Naive thymus-derived CD4-positive, alpha-beta T cell (primary cell): ENCODE measurements at regions not wholly inside any gene's neighbourhood (a gene's known extent, or its start where the extent isn't known, plus 50 kb on each side); places are given as distances from the start of the nearest gene placed in this dataset.

Experiments
- ATAC-seq: fragments of 150-1000 bp; cut with Tn5 transposase; 2 replicates; pipeline ENCODE4 v1.10.0; 2021; ENCODE audit warnings: mild to moderate bottlenecking, moderate library complexity
- CTCF ChIA-PET: fragments of 350-600 bp; sonication (Branson Sonifier 250); formaldehyde crosslinking; loops from one replicate; lab custom pipeline; 2021; ENCODE audit warnings: antibody characterized with exemption; lab: Charles Lee
- POLR2A ChIA-PET: fragments of 350-600 bp; sonication (Branson Sonifier 250); formaldehyde crosslinking; loops from one replicate; lab custom pipeline; 2021; ENCODE audit warnings: antibody characterized with exemption, inconsistent platforms; lab: Charles Lee
- DNase-seq, 9 donors: peaks; one replicate each; pipeline versions ENCODE4 v3.0.0 to v3.0.0-alpha.2; 2020 to 2022; ENCODE audit warnings: mixed read lengths in 1 of 9
- H3K27ac ChIP-seq: one replicate; pipeline ENCODE4 v1.7.0; 2013; ENCODE audit warnings: mild to moderate bottlenecking, low read depth, low read length, moderate library complexity
- H3K27me3 ChIP-seq, 2 donors: one replicate each; pipeline ENCODE4 v1.7.0; 2013; ENCODE audit warnings: low read length in 2 of 2, mild to moderate bottlenecking in 2 of 2, moderate library complexity in 2 of 2; ENCODE audit not compliant: control insufficient read depth in 2 of 2, insufficient read depth in 2 of 2
- H3K36me3 ChIP-seq, 3 experiments: 1 replicate in 2 of 3; 2 replicates in 1 of 3; pipeline ENCODE4 v1.7.0; 2013; ENCODE audit warnings: low read length in 3 of 3, mild to moderate bottlenecking in 3 of 3, moderate library complexity in 1 of 3; ENCODE audit not compliant: insufficient read depth in 3 of 3, control insufficient read depth in 2 of 3
- H3K4me1 ChIP-seq, 2 donors: one replicate each; pipeline ENCODE4 v1.7.0; 2013; ENCODE audit warnings: low read length in 2 of 2, mild to moderate bottlenecking in 2 of 2, moderate library complexity in 1 of 2; ENCODE audit not compliant: control insufficient read depth in 2 of 2, insufficient read depth in 2 of 2
- H3K4me3 ChIP-seq: 2 replicates; pipeline ENCODE4 v1.7.0; 2013; ENCODE audit warnings: mild to moderate bottlenecking, low read length
- H3K9me3 ChIP-seq, 3 experiments: 1 replicate in 2 of 3; 2 replicates in 1 of 3; pipeline ENCODE4 v1.7.0; 2013; ENCODE audit warnings: low read length in 3 of 3; ENCODE audit not compliant: control insufficient read depth in 2 of 3
- H3K27ac Mint-ChIP-seq, 9 donors: one replicate each; pipeline ENCODE4 v1.8.0; 2020 to 2022; ENCODE audit warnings: mixed read lengths in 9 of 9, mild to moderate bottlenecking in 8 of 9, moderate library complexity in 5 of 9, inconsistent platforms in 2 of 9
- H3K27me3 Mint-ChIP-seq, 5 donors: one replicate each; pipeline ENCODE4 v1.8.0; 2021 to 2022; ENCODE audit warnings: mixed read lengths in 5 of 5, mild to moderate bottlenecking in 1 of 5
- H3K36me3 Mint-ChIP-seq, 5 donors: one replicate each; pipeline ENCODE4 v1.8.0; 2020 to 2022; ENCODE audit warnings: mixed read lengths in 5 of 5, mild to moderate bottlenecking in 3 of 5, inconsistent platforms in 1 of 5
- H3K4me1 Mint-ChIP-seq, 7 donors: one replicate each; pipeline ENCODE4 v1.8.0; 2020 to 2022; ENCODE audit warnings: mixed read lengths in 7 of 7, mild to moderate bottlenecking in 3 of 7, inconsistent platforms in 1 of 7
- H3K4me3 Mint-ChIP-seq, 10 donors: one replicate each; pipeline ENCODE4 v1.8.0; 2020 to 2022; ENCODE audit warnings: mild to moderate bottlenecking in 10 of 10, mixed read lengths in 10 of 10, moderate library complexity in 6 of 10, inconsistent platforms in 2 of 10
- H3K9me3 Mint-ChIP-seq, 11 donors: one replicate each; pipeline ENCODE4 v1.8.0; 2020 to 2022; ENCODE audit warnings: mixed read lengths in 11 of 11, mild to moderate bottlenecking in 4 of 11, inconsistent platforms in 1 of 11, moderate library complexity in 1 of 11
- intact Hi-C, 2 donors: fragments of 100-400 bp; cut with micrococcal nuclease; formaldehyde crosslinking; loops; one replicate each; pipeline ENCODE4 v1.15.1; 2023

DNA sequence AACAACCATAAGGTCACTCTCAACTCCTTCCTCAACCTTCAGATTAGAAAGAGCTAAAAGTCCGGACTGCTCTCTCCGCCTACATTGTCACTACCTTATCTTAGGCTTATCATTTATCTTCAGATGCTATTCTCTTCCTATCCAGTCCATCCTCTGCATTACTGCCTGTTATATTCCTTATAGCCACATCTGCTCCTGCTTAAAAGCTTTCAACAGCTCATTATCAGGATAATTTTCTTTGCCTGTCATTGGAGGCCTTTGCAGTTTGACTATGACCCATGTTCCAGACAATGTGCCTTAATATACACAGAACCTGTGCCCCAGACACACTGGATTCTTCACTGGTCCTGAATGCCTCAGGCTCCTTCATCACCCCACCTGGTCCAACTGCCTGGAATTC lies 184.1 kb upstream of the SETMAR start:
- H3K4me1 Mint-ChIP-seq, result peaks cover 0 to 8% (median 0%) of the 10 kb centered on the region in 7 donors
- ATAC-seq, result no peak
- H3K4me1 ChIP-seq, result no peaks in the 10 kb centered on the region
- H3K9me3 ChIP-seq, result no peaks in the 10 kb centered on the region
- H3K27ac ChIP-seq, result no peak overlapping the region
- ChIA-PET CTCF (no interaction called here), POLR2A (no interaction called here)
- H3K27me3 Mint-ChIP-seq, result no peaks in the 10 kb centered on the region
- intact Hi-C loops, result no loop called here
- no peak overlapping the region for H3K4me3 Mint-ChIP-seq
- no peak for DNase-seq
- no peaks in the 10 kb centered on the region for H3K27me3 ChIP-seq
- H3K27ac Mint-ChIP-seq, result no peak overlapping the region
- no peak overlapping the region for H3K4me3 ChIP-seq
- H3K9me3 Mint-ChIP-seq, result no peaks in the 10 kb centered on the region
- no peaks in the 10 kb centered on the region for H3K36me3 ChIP-seq
- H3K36me3 Mint-ChIP-seq, result no peaks in the 10 kb centered on the region

DNA sequence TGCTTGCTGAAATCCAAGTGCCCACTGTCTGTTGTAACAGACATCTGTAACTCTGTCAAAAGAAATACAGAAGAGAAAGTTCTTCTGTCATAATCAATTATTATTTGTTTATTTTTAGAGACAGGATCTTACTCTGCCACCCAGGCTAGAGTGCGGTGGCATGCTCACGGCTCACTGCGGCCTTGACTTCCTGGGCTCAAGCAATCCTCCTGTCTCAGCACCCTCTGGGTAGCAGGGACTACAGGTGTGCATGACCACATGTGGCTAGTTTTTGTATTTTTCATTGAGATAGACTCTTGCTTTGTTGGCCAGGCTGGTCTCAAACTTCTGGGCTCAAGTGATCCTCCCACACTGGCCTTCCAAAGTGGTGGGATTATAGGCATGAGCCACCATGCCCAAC lies 177.6 kb upstream of the SETMAR start:
- H3K36me3 ChIP-seq, result no peaks in the 10 kb centered on the region
- no peak overlapping the region for H3K27ac Mint-ChIP-seq
- no peaks in the 10 kb centered on the region for H3K9me3 ChIP-seq
- ATAC-seq (no peak), DNase-seq (no peak)
- POLR2A ChIA-PET, result no interaction called here
- CTCF ChIA-PET, result no interaction called here
- no peak overlapping the region for H3K27ac ChIP-seq
- H3K4me3 ChIP-seq, result no peak overlapping the region
- H3K4me3 Mint-ChIP-seq, result no peak overlapping the region
- peaks cover 0 to 12% (median 0%) of the 10 kb centered on the region in 5 donors for H3K36me3 Mint-ChIP-seq
- H3K9me3 Mint-ChIP-seq, result peaks cover 0 to 11% (median 3%) of the 10 kb centered on the region in 11 donors
- no peaks in the 10 kb centered on the region for H3K4me1 ChIP-seq
- H3K27me3 Mint-ChIP-seq, result peaks cover 0 to 4% (median 0%) of the 10 kb centered on the region in 5 donors
- H3K4me1 Mint-ChIP-seq, result no peaks in the 10 kb centered on the region
- H3K27me3 ChIP-seq, result no peaks in the 10 kb centered on the region
- intact Hi-C loops, result no loop called here

- H3K27me3 ChIP-seq, result no peaks in the 10 kb centered on the region
- Mint-ChIP-seq H3K4me1 (no peaks in the 10 kb centered on the region), H3K9me3 (peaks cover under 1 to 21% (median 8%) of the 10 kb centered on the region in 11 donors), H3K36me3 (peaks cover 0 to 17% (median 5%) of the 10 kb centered on the region in 5 donors), H3K27ac (no peak overlapping the region), H3K27me3 (no peaks in the 10 kb centered on the region), H3K4me3 (no peak overlapping the region)
- H3K36me3 ChIP-seq, result no peaks in the 10 kb centered on the region
- H3K9me3 ChIP-seq, result no peaks in the 10 kb centered on the region
- H3K27ac ChIP-seq, result no peak overlapping the region
- CTCF ChIA-PET, result no interaction called here
- ATAC-seq (no peak), DNase-seq (no peak)
- H3K4me3 ChIP-seq, result no peak overlapping the region
- intact Hi-C loops, result no loop called here
- H3K4me1 ChIP-seq, result no peaks in the 10 kb centered on the region
- POLR2A ChIA-PET, result no interaction called here
Observed at GRCh38 chr3:4138150-4138785, 164.9 kb upstream of the SETMAR start.

DNA sequence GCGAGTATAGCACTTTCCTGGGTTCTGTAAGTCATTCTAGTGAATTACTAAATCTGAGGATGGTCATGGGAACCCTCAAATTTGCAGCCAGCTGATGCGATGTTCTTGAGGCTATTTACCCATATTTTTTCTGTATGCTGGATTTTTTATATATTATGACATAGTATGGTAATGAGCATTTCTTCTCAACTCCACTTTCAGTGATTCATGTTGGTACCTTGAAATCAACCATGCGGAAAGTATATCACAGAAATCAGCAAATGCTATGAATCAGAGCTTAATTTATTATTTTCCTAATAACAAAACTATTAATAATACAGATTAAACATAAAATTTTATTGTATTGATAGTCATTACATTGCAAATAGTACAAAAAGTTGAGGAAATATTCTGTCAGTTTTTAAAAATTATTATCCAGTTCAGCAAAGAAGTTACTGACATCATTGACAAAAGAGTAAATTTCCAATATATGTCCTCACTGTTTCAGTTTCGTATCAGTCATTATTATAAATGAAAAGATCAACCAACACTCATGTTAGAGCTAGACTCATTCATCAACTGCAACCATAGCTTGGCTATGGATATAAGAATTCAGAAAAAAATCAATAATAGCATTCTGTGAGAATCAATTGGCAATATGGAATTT lies 164.3 kb upstream of the SETMAR start:
- no peaks in the 10 kb centered on the region for H3K9me3 ChIP-seq
- H3K4me1 ChIP-seq, result no peaks in the 10 kb centered on the region
- POLR2A ChIA-PET, result no interaction called here
- H3K4me1 Mint-ChIP-seq, result no peaks in the 10 kb centered on the region
- H3K9me3 Mint-ChIP-seq, result peaks cover 0 to 21% (median 5%) of the 10 kb centered on the region in 11 donors
- H3K27me3 Mint-ChIP-seq, result no peaks in the 10 kb centered on the region
- H3K36me3 ChIP-seq, result no peaks in the 10 kb centered on the region
- peaks cover 0 to 17% (median 5%) of the 10 kb centered on the region in 5 donors for H3K36me3 Mint-ChIP-seq
- H3K27ac Mint-ChIP-seq, result no peak overlapping the region
- no peaks in the 10 kb centered on the region for H3K27me3 ChIP-seq
- no peak for DNase-seq
- no peak overlapping the region for H3K27ac ChIP-seq
- CTCF ChIA-PET, result no interaction called here
- H3K4me3 ChIP-seq, result no peak overlapping the region
- ATAC-seq, result no peak
- no peak overlapping the region for H3K4me3 Mint-ChIP-seq
- intact Hi-C loops, result no loop called here

- peaks cover 0 to 15% (median 5%) of the 10 kb centered on the region in 11 donors for H3K9me3 Mint-ChIP-seq
- intact Hi-C loops, result no loop called here
- ATAC-seq (no peak), DNase-seq (no peak)
- Histone ChIP-seq H3K27me3 (no peaks in the 10 kb centered on the region), H3K27ac (no peak overlapping the region), H3K4me3 (no peak overlapping the region), H3K4me1 (no peaks in the 10 kb centered on the region), H3K9me3 (no peaks in the 10 kb centered on the region), H3K36me3 (no peaks in the 10 kb centered on the region)
- H3K36me3 Mint-ChIP-seq, result peaks cover 0 to 10% (median 0%) of the 10 kb centered on the region in 5 donors
- H3K4me1 Mint-ChIP-seq, result no peaks in the 10 kb centered on the region
- H3K27ac Mint-ChIP-seq, result no peak overlapping the region
- H3K4me3 Mint-ChIP-seq, result no peak overlapping the region
- no peaks in the 10 kb centered on the region for H3K27me3 Mint-ChIP-seq
- POLR2A ChIA-PET, result no interaction called here
- CTCF ChIA-PET, result no interaction called here
Observed at GRCh38 chr3:4139462-4140140, 163.6 kb upstream of the SETMAR start.

GRCh38 chr3:4140921-4141320 lies 162.2 kb upstream of the SETMAR start:
- no peaks in the 10 kb centered on the region for H3K27me3 Mint-ChIP-seq
- no peaks in the 10 kb centered on the region for H3K9me3 ChIP-seq
- POLR2A ChIA-PET, result no interaction called here

More at GRCh38 chr3:4140921-4141320, 162.2 kb upstream of the SETMAR start:
- CTCF ChIA-PET, result no interaction called here
- Mint-ChIP-seq H3K36me3 (peaks cover 0 to 6% (median 0%) of the 10 kb centered on the region in 5 donors), H3K9me3 (peaks cover 0 to 3% (median 0%) of the 10 kb centered on the region in 11 donors), H3K27ac (no peak overlapping the region), H3K4me1 (no peaks in the 10 kb centered on the region), H3K4me3 (no peak overlapping the region)
- ATAC-seq (no peak), DNase-seq (no peak)
- Histone ChIP-seq H3K36me3 (no peaks in the 10 kb centered on the region), H3K4me3 (no peak overlapping the region), H3K27me3 (no peaks in the 10 kb centered on the region), H3K4me1 (no peaks in the 10 kb centered on the region), H3K27ac (no peak overlapping the region)
- intact Hi-C loops, result no loop called here
